ENCODE measurements at regions not wholly inside any gene's neighbourhood (a gene's known extent, or its start where the extent isn't known, plus 50 kb on each side); places are given as distances from the start of the nearest gene placed in this dataset.

- Histone ChIP-seq H3K36me3 (no peaks in the 10 kb centered on the region), H3K27me3 (no peaks in the 10 kb centered on the region), H3K4me1 (no peaks in the 10 kb centered on the region), H3K9me3 (peaks cover 0 to 6% (median 0%) of the 10 kb centered on the region in 3 donors), H3K27ac (no peak overlapping the region), H3K4me3 (no peak overlapping the region)
- TF ChIP-seq CTCF (IDR thresholded peaks at IDR 0.05): no peak
- no peak for DNase-seq
- intact Hi-C loops (cut with DNase I; ENCODE audit: low total_unique reads): no loop called here
Observed at GRCh38 chr1:68608289-68608688, 111.4 kb upstream of the DEPDC1 start.

GRCh38 chr1:68615312-68615711 lies 118.4 kb upstream of the DEPDC1 start:
- intact Hi-C loops (cut with DNase I; ENCODE audit: low total_unique reads): no loop called here
- peaks cover 0 to 6% (median 2%) of the 10 kb centered on the region in 3 donors for H3K9me3 ChIP-seq
- no peak for TF ChIP-seq CTCF (IDR thresholded peaks at IDR 0.05)
- H3K4me1 ChIP-seq: no peaks in the 10 kb centered on the region
- no peak overlapping the region for H3K27ac ChIP-seq
- H3K36me3 ChIP-seq: no peaks in the 10 kb centered on the region
- H3K4me3 ChIP-seq: no peak overlapping the region
- no peaks in the 10 kb centered on the region for H3K27me3 ChIP-seq
- no peak for DNase-seq

GRCh38 chr1:68617942-68618341 lies 121.1 kb upstream of the DEPDC1 start:
- H3K36me3 ChIP-seq: no peaks in the 10 kb centered on the region
- H3K4me1 ChIP-seq: no peaks in the 10 kb centered on the region
- intact Hi-C loops (cut with DNase I; ENCODE audit: low total_unique reads): no loop called here
- no peak for DNase-seq
- H3K4me3 ChIP-seq: no peak overlapping the region
- H3K9me3 ChIP-seq: peaks cover 0 to 3% (median under 1%) of the 10 kb centered on the region in 3 donors
- no peak overlapping the region for H3K27ac ChIP-seq
- no peaks in the 10 kb centered on the region for H3K27me3 ChIP-seq
- no peak for TF ChIP-seq CTCF (IDR thresholded peaks at IDR 0.05)

- Histone ChIP-seq H3K27me3 (no peaks in the 10 kb centered on the region), H3K27ac (no peak overlapping the region), H3K4me3 (no peak overlapping the region), H3K4me1 (peaks cover 0 to 6% (median 0%) of the 10 kb centered on the region in 4 donors), H3K36me3 (no peaks in the 10 kb centered on the region), H3K9me3 (peaks cover 0 to 3% (median 0%) of the 10 kb centered on the region in 3 donors)
- no peak for TF ChIP-seq CTCF (IDR thresholded peaks at IDR 0.05)
- intact Hi-C loops (cut with DNase I; ENCODE audit: low total_unique reads): no loop called here
- DNase-seq: no peak
Observed at GRCh38 chr1:68620571-68620970, 123.7 kb upstream of the DEPDC1 start.

GRCh38 chr1:68623700-68624099 lies 126.8 kb upstream of the DEPDC1 start:
- TF ChIP-seq CTCF (IDR thresholded peaks at IDR 0.05): no peak
- no peak for DNase-seq
- Histone ChIP-seq H3K27ac (no peak overlapping the region), H3K4me3 (no peak overlapping the region), H3K9me3 (peaks cover 0 to 3% (median 0%) of the 10 kb centered on the region in 3 donors), H3K36me3 (no peaks in the 10 kb centered on the region), H3K4me1 (peaks cover 0 to 6% (median 0%) of the 10 kb centered on the region in 4 donors), H3K27me3 (no peaks in the 10 kb centered on the region)
- intact Hi-C loops (cut with DNase I; ENCODE audit: low total_unique reads): no loop called here

GRCh38 chr1:68624233-68624632 lies 127.4 kb upstream of the DEPDC1 start:
- Histone ChIP-seq H3K4me3 (no peak overlapping the region), H3K9me3 (peaks cover 0 to 3% (median 0%) of the 10 kb centered on the region in 3 donors), H3K27me3 (no peaks in the 10 kb centered on the region), H3K27ac (no peak overlapping the region), H3K4me1 (peaks cover 0 to 6% (median 0%) of the 10 kb centered on the region in 4 donors), H3K36me3 (no peaks in the 10 kb centered on the region)
- intact Hi-C loops (cut with DNase I; ENCODE audit: low total_unique reads): no loop called here
- no peak for TF ChIP-seq CTCF (IDR thresholded peaks at IDR 0.05)
- no peak for DNase-seq

Data from tibial artery (tissue), 4 donors.